H1 (cell line): ENCODE measurements at regions not wholly inside any gene's neighbourhood (a gene's known extent, or its start where the extent isn't known, plus 50 kb on each side); places are given as distances from the start of the nearest gene placed in this dataset.
A peak's percentile ranks its signal among the peaks of the same experiment; 100 is the strongest.

Experiments
- CTCF ChIA-PET: fragments of 300-600 bp; sonication (Branson Sonifier 250); formaldehyde crosslinking; loops from one replicate; lab custom pipeline; 2021; ENCODE audit not compliant: partially characterized antibody; lab: Charles Lee
- POLR2A ChIA-PET: fragments of 300-600 bp; sonication (Branson Sonifier 250); formaldehyde crosslinking; loops from one replicate; lab custom pipeline; 2021; ENCODE audit warnings: inconsistent platforms; ENCODE audit not compliant: partially characterized antibody; lab: Charles Lee
- DNase-seq, 2 experiments: peaks; one replicate each; pipeline versions ENCODE4 v3.0.0 to v3.0.0-alpha.2; 2010 to 2022; ENCODE audit warnings: low spot score in 2 of 2, low read depth in 1 of 2, mixed read lengths in 1 of 2
- FAIRE-seq: peaks from 2 replicates; lab custom pipeline; 2011; peaks lifted over from hg19 to GRCh38; lab: Jason Lieb, UNC
- H2AFZ ChIP-seq: 2 replicates; pipeline ENCODE4 v1.8.1; 2012; ENCODE audit warnings: low read length, inconsistent platforms
- H2AK5ac ChIP-seq: 2 replicates; pipeline ENCODE4 v1.6.1; 2013; ENCODE audit warnings: low read depth, low read length
- H2BK120ac ChIP-seq: replicated peaks from 2 replicates; pipeline ENCODE3; 2013; ENCODE audit warnings: low read depth, low read length, inconsistent platforms
- H2BK12ac ChIP-seq: 2 replicates; pipeline ENCODE4 v1.6.1; 2013; ENCODE audit warnings: low read depth, low read length
- H2BK15ac ChIP-seq: 2 replicates; pipeline ENCODE4 v1.6.1; 2013; ENCODE audit warnings: low read length
- H2BK20ac ChIP-seq: 2 replicates; pipeline ENCODE4 v1.6.1; 2013; ENCODE audit warnings: low read length
- H2BK5ac ChIP-seq: 2 replicates; pipeline ENCODE4 v1.6.1; 2013; ENCODE audit warnings: low read depth, low read length
- H3K14ac ChIP-seq: 2 replicates; pipeline ENCODE4 v1.6.1; 2013; ENCODE audit warnings: inconsistent platforms; ENCODE audit not compliant: insufficient read length
- H3K18ac ChIP-seq: 2 replicates; pipeline ENCODE4 v1.6.1; 2013; ENCODE audit warnings: low read length; ENCODE audit errors: extremely low read depth
- H3K23ac ChIP-seq: 2 replicates; pipeline ENCODE4 v1.6.1; 2013; ENCODE audit warnings: inconsistent platforms; ENCODE audit not compliant: insufficient read length
- H3K23me2 ChIP-seq: 2 replicates; pipeline ENCODE4 v1.6.1; 2013; ENCODE audit warnings: low read depth, low read length
- H3K27ac ChIP-seq: 2 replicates; pipeline ENCODE4 v1.6.1; 2011; ENCODE audit warnings: low read depth, low read length, inconsistent platforms
- H3K27me3 ChIP-seq, 4 experiments: replicated peaks in 1 of 4; 1 replicate in 1 of 4; 2 replicates in 3 of 4; pipeline versions ENCODE4 v1.6.1 to v1.8.1; 2011 to 2013; ENCODE audit warnings: low read length in 3 of 4, mild to moderate bottlenecking in 3 of 4, inconsistent platforms in 2 of 4, mixed read lengths in 2 of 4, moderate library complexity in 1 of 4; ENCODE audit not compliant: control insufficient read depth in 3 of 4, insufficient read depth in 3 of 4; ENCODE audit errors: extremely low read depth in 1 of 4
- H3K36me3 ChIP-seq, 4 experiments: 2 replicates each; pipeline versions ENCODE4 v1.6.1 to v1.8.1; 2011 to 2013; ENCODE audit warnings: mild to moderate bottlenecking in 4 of 4, low read length in 3 of 4, moderate library complexity in 2 of 4, control low read depth in 1 of 4, inconsistent platforms in 1 of 4; ENCODE audit not compliant: insufficient read depth in 4 of 4, control insufficient read depth in 2 of 4
- H3K4ac ChIP-seq: replicated peaks from 2 replicates; pipeline ENCODE3; 2013; ENCODE audit warnings: low read length, low read depth, mixed read lengths, inconsistent platforms; ENCODE audit not compliant: insufficient read length
- H3K4me1 ChIP-seq, 4 experiments: replicated peaks in 1 of 4; 1 replicate in 1 of 4; 2 replicates in 3 of 4; pipeline versions ENCODE4 v1.6.1 to v1.8.1; 2011 to 2013; ENCODE audit warnings: low read length in 3 of 4, inconsistent platforms in 2 of 4, mixed read lengths in 1 of 4; ENCODE audit not compliant: insufficient read depth in 4 of 4, control insufficient read depth in 3 of 4
- H3K4me2 ChIP-seq, 2 experiments: 2 replicates each; pipeline versions ENCODE4 v1.6.1 to v1.8.1; 2011 to 2013; ENCODE audit warnings: low read depth in 2 of 2, low read length in 2 of 2, control low read depth in 1 of 2, inconsistent platforms in 1 of 2, mild to moderate bottlenecking in 1 of 2; ENCODE audit not compliant: insufficient read depth in 1 of 2
- H3K4me3 ChIP-seq, 4 experiments: fragments of 200-600, 300-600 bp in 1 of 4; sonication (generic), shearing (Covaris generic), sonication (Bioruptor Twin) in 1 of 4; 2 replicates each; pipeline versions ENCODE4 v1.5.1 to v1.8.1; 2011 to 2016; ENCODE audit warnings: low read length in 4 of 4, low read depth in 3 of 4, control low read depth in 2 of 4, inconsistent platforms in 2 of 4, mild to moderate bottlenecking in 2 of 4, mixed read lengths in 1 of 4, moderate library complexity in 1 of 4; ENCODE audit not compliant: insufficient read depth in 2 of 4; ENCODE audit errors: extremely low read depth in 1 of 4
- H3K56ac ChIP-seq: replicated peaks from 2 replicates; pipeline ENCODE3; 2013; ENCODE audit warnings: low read depth, mild to moderate bottlenecking, mixed read lengths, low read length, inconsistent platforms; ENCODE audit not compliant: insufficient read length
- H3K79me1 ChIP-seq: 2 replicates; pipeline ENCODE4 v1.6.1; 2013; ENCODE audit warnings: low read depth, low read length, control low read depth
- H3K79me2 ChIP-seq, 2 experiments: 2 replicates each; pipeline versions ENCODE4 v1.6.1 to v1.8.1; 2012 to 2013; ENCODE audit warnings: low read length in 2 of 2, mild to moderate bottlenecking in 2 of 2, inconsistent platforms in 1 of 2; ENCODE audit not compliant: insufficient read depth in 2 of 2, control insufficient read depth in 1 of 2
- H3K9ac ChIP-seq, 4 experiments: replicated peaks in 1 of 4; 1 replicate in 1 of 4; 2 replicates in 3 of 4; pipeline versions ENCODE4 v1.6.1 to v1.8.1; 2011 to 2013; ENCODE audit warnings: low read depth in 3 of 4, low read length in 3 of 4, control low read depth in 2 of 4, mild to moderate bottlenecking in 2 of 4, moderate library complexity in 2 of 4, inconsistent platforms in 1 of 4; ENCODE audit errors: extremely low read depth in 1 of 4
- H3K9me3 ChIP-seq, 2 experiments: 2 replicates each; pipeline versions ENCODE4 v1.6.1 to v1.8.1; 2012 to 2013; ENCODE audit warnings: mild to moderate bottlenecking in 2 of 2, moderate library complexity in 2 of 2, control low read depth in 1 of 2, inconsistent platforms in 1 of 2, low read depth in 1 of 2, low read length in 1 of 2, mixed read lengths in 1 of 2; ENCODE audit not compliant: insufficient read depth in 2 of 2
- H4K20me1 ChIP-seq, 2 experiments: replicated peaks in 1 of 2; 2 replicates each; pipeline versions ENCODE3 to v1.8.1; 2011 to 2013; ENCODE audit warnings: inconsistent platforms in 2 of 2, low read length in 2 of 2, mild to moderate bottlenecking in 1 of 2; ENCODE audit not compliant: insufficient read depth in 2 of 2, control insufficient read depth in 1 of 2
- H4K5ac ChIP-seq: 2 replicates; pipeline ENCODE4 v1.6.1; 2013; ENCODE audit warnings: low read length, low read depth, mixed read lengths, inconsistent platforms; ENCODE audit not compliant: insufficient read length
- H4K8ac ChIP-seq: 2 replicates; pipeline ENCODE4 v1.8.0; 2013; ENCODE audit warnings: mild to moderate bottlenecking, moderate library complexity, low read length, inconsistent platforms; ENCODE audit not compliant: insufficient read depth; ENCODE audit errors: extremely low read depth
- H4K91ac ChIP-seq: replicated peaks from 2 replicates; pipeline ENCODE3; 2013; ENCODE audit warnings: low read length, mixed read lengths, inconsistent platforms; ENCODE audit not compliant: insufficient read length
- CBX5 ChIP-seq: fragments of 300-800, 300-1000 bp; sonication (generic); IDR thresholded peaks from 2 replicates; pipeline ENCODE4 v1.7.1; 2016; ENCODE audit warnings: antibody characterized with exemption, low read length, low read depth
- CHD2 ChIP-seq: IDR thresholded peaks from 2 replicates; pipeline ENCODE4 v1.6.1; 2012; ENCODE audit warnings: low read length, improper control_type of control experiment
- EZH2 ChIP-seq: fragments of 200-600 bp; sonication (generic); IDR thresholded peaks from 2 replicates; pipeline ENCODE4 v1.7.1; 2012; ENCODE audit warnings: low read depth, mild to moderate bottlenecking, moderate library complexity, low read length, inconsistent platforms; ENCODE audit not compliant: severe bottlenecking
- GTF2F1 ChIP-seq: IDR thresholded peaks from 2 replicates; pipeline ENCODE4 v1.6.1; 2012; ENCODE audit warnings: low read depth, low read length, improper control_type of control experiment, borderline replicate concordance
- HDAC2 ChIP-seq, 2 experiments: fragments of 300-600 bp in 1 of 2; sonication (generic) in 1 of 2; IDR thresholded peaks; 2 replicates each; pipeline ENCODE4 v1.6.1; 2011 to 2012; ENCODE audit warnings: low read depth in 2 of 2, low read length in 2 of 2, mild to moderate bottlenecking in 2 of 2, moderate library complexity in 2 of 2, borderline replicate concordance in 1 of 2, inconsistent platforms in 1 of 2
- JUND ChIP-seq: IDR thresholded peaks from 2 replicates; pipeline ENCODE4 v1.6.1; 2011; ENCODE audit warnings: mild to moderate bottlenecking, improper control_type of control experiment, low read length
- KDM4A ChIP-seq: IDR thresholded peaks from one replicate; pipeline ENCODE4 v1.7.1; 2012; ENCODE audit warnings: low read depth, mild to moderate bottlenecking, moderate library complexity, low read length, inconsistent platforms; ENCODE audit not compliant: severe bottlenecking
- MAFK ChIP-seq: IDR thresholded peaks from 2 replicates; pipeline ENCODE4 v1.6.1; 2012; ENCODE audit warnings: low read depth, mild to moderate bottlenecking, improper control_type of control experiment, low read length
- RBBP5 ChIP-seq: IDR thresholded peaks from 2 replicates; pipeline ENCODE4 v1.7.1; 2012; ENCODE audit warnings: low read depth, mild to moderate bottlenecking, inconsistent platforms, low read length, moderate library complexity, borderline replicate concordance
- SIN3A ChIP-seq, 2 experiments: IDR thresholded peaks in 1 of 2; conservative IDR thresholded peaks in 1 of 2; 2 replicates each; pipeline ENCODE4 v1.6.1; 2011 to 2012; ENCODE audit warnings: low read length in 2 of 2, improper control_type of control experiment in 1 of 2, low read depth in 1 of 2, mild to moderate bottlenecking in 1 of 2
- SIX5 ChIP-seq: IDR thresholded peaks from 2 replicates; pipeline ENCODE4 v1.6.1; 2011; ENCODE audit warnings: mild to moderate bottlenecking, low read depth, low read length
- SRF ChIP-seq: IDR thresholded peaks from 2 replicates; pipeline ENCODE4 v1.6.1; 2011; ENCODE audit warnings: mild to moderate bottlenecking, low read depth, low read length, moderate library complexity
- TAF7 ChIP-seq: optimal IDR thresholded peaks from 2 replicates; pipeline ENCODE3; 2011; ENCODE audit warnings: low read depth, mild to moderate bottlenecking, inconsistent platforms, low read length, moderate library complexity, borderline replicate concordance
- TBP ChIP-seq: IDR thresholded peaks from 2 replicates; pipeline ENCODE4 v1.6.1; 2011; ENCODE audit warnings: low read depth, low read length, improper control_type of control experiment
- ZNF274 ChIP-seq: IDR thresholded peaks from 2 replicates; pipeline ENCODE4 v1.7.0; 2012; ENCODE audit warnings: low read length, borderline replicate concordance; ENCODE audit errors: extremely low read depth
- WGBS, 2 experiments: shearing (Covaris generic) in 1 of 2; methylation state at CpG; one replicate each; pipeline versions ENCODE4 v1.1.6 to v1.1.7; 2013 to 2015; ENCODE audit warnings: low lambda C conversion rate in 2 of 2, mixed read lengths in 2 of 2, inconsistent platforms in 1 of 2, low coverage in 1 of 2, missing lambda C conversion rate in 1 of 2; ENCODE audit not compliant: insufficient replicate concordance in 2 of 2, insufficient coverage in 1 of 2, insufficient read length in 1 of 2; ENCODE audit errors: extremely low coverage in 1 of 2, missing lambda C conversion rate in 1 of 2; 5-methylcytosine and 5-hydroxymethylcytosine counted together

- Histone ChIP-seq H2BK20ac (no peak overlapping the region), H2BK120ac (no peak overlapping the region), H3K4me1 (peaks cover 0 to 15% (median 9%) of the 10 kb centered on the region in 4 experiments; a peak in 5 of 7 replicates), H2AK5ac (no peak overlapping the region), H2AFZ (peak overlapping the region; percentile 23; the same call in 1 of the 2 replicates), H3K18ac (no peak overlapping the region), H4K20me1 (no peaks in the 10 kb centered on the region), H3K36me3 (no peaks in the 10 kb centered on the region), H3K4ac (no peak overlapping the region), H3K27ac (no peak overlapping the region), H3K9me3 (no peaks in the 10 kb centered on the region), H4K5ac (no peak overlapping the region), H2BK15ac (no peak overlapping the region), H3K14ac (no peak overlapping the region), H3K23me2 (no peaks in the 10 kb centered on the region), H3K4me2 (no peak overlapping the region), H2BK12ac (no peak overlapping the region), H3K27me3 (no peaks in the 10 kb centered on the region), H3K79me1 (no peaks in the 10 kb centered on the region), H2BK5ac (no peak overlapping the region), H4K91ac (no peak overlapping the region), H3K4me3 (no peak overlapping the region), H3K79me2 (no peaks in the 10 kb centered on the region), H3K56ac (no peak overlapping the region), H3K9ac (no peak overlapping the region), H4K8ac (no peak overlapping the region), H3K23ac (no peak overlapping the region)
- ChIA-PET CTCF (interaction anchor here (0.6 kb wide), 1 partner anchor 755 kb away, joined by 3 read pairs; no protein-coding TSS in a partner anchor), POLR2A (no interaction called here)
- DNase-seq (no peak), FAIRE-seq (no peak)
- no peak for TF ChIP-seq SIN3A (conservative IDR thresholded peaks at IDR 0.05 in 1 of 2, IDR thresholded peaks at IDR 0.05 in 1 of 2; ENCODE audit: low read depth in 1 of 2, low read length in 2 of 2)
- TF ChIP-seq SRF = no peak
- no peak for TF ChIP-seq SIX5
- TF ChIP-seq KDM4A = no peak
- no peak for TF ChIP-seq CHD2
- TF ChIP-seq MAFK = no peak
- TF ChIP-seq ZNF274 = no peak
- TF ChIP-seq EZH2 = no peak
- no peak for TF ChIP-seq TAF7
- TF ChIP-seq JUND = no peak
- TF ChIP-seq HDAC2 (IDR thresholded peaks at IDR 0.05; ENCODE audit: borderline replicate concordance in 1 of 2, low read depth in 2 of 2, low read length in 2 of 2) = no peak
- no peak for TF ChIP-seq CBX5
- no peak for TF ChIP-seq TBP
- no peak for TF ChIP-seq GTF2F1
- TF ChIP-seq RBBP5 = no peak
- WGBS, 2 experiments = 90% methylated on average over 4 of the region's 4 CpGs; no CpG with 5 or more reads in 1 of the 2 experiments
Observed at GRCh38 chr7:117961235-117961634, 88.0 kb upstream of the CTTNBP2 start.
